GM19452 (cell line): ENCODE measurements at regions not wholly inside any gene's neighbourhood (a gene's known extent, or its start where the extent isn't known, plus 50 kb on each side); places are given as distances from the start of the nearest gene placed in this dataset.

Experiments
- ATAC-seq: cut with Tn5 transposase; IDR thresholded peaks from one replicate; pipeline ENCODE4 v1.9.1; 2021; ENCODE audit not compliant: unreplicated experiment

DNA sequence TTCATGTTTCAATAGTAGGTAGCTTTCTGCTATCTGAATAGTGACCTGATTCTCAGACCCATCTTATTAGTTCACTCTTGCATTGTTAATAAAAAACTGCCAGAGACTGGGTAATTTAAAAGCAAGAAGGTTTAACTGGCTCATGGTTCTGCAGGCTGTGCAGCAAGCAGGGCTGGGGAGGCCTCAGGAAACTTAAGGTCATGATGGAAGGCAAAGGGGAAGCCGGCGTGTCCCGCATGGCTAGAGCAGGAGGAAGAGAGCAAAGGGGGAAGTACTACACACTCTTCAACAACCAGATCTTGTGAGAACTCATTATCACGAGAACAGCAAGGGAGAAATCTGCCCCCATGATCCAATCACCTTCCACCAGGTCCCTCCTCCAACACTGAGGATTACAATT lies 185.2 kb upstream of the PITRM1 start:
- ATAC-seq: no peak

DNA sequence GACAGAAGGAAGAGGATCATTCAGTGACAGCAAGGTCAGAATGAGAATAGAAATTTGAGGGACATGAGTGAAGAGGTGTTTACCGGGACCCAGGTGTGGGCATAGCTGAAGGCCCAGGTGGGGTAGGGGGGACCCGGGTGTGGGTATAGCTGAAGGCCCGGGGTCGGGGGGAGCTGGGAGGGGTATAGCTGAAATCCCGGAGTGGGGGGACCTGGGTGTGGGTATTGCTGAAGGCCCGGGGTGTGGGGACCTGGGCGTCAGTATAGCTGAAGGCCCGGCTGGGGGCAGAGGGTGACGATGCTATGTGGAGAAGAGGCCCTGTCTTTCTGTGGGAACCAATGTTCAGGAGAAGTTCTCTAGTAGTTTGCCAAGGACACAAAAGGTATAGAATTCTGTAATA lies 183.0 kb upstream of the PITRM1 start:
- ATAC-seq: no peak

DNA sequence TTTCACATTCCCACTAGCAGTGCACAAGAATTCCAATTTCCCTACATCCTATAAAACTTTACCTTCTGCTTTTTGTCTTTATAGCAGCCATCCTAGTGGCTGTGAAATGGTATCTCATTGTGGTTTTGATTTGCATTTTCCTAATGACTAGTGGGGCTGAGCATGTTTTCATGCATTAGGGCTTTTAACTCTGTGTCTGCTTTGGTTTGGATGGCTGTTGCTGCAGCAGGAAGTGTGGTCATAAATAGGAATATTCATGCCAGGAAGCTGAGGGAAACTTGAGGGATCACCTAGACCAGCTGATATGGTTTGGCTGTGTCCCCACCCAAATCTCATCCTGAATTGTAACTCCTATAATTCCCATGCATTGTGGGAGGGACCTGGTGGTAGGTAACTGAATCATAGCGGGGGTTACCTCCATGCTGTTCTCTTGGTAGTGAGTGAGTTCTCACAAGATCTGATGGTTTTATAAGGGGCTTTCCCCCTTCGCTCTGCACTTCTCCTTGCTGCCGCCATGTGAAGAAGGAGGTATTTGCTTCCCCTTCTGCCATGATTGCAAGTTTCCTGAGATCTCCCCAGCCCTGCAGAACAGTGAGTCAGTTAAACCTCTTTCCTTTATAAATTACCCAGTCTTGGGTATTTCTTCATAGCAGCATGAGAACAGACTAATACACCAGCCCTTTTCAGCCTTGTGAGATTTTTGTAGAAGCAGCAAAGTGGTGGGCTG lies 181.8 kb upstream of the PITRM1 start:
- no peak for ATAC-seq

- ATAC-seq: no peak
These were observed 180.7 kb upstream of the PITRM1 start for GRCh38 chr10:3353235-3353634.

GRCh38 chr10:3350617-3351258 lies 178.2 kb upstream of the PITRM1 start:
- no peak for ATAC-seq

DNA sequence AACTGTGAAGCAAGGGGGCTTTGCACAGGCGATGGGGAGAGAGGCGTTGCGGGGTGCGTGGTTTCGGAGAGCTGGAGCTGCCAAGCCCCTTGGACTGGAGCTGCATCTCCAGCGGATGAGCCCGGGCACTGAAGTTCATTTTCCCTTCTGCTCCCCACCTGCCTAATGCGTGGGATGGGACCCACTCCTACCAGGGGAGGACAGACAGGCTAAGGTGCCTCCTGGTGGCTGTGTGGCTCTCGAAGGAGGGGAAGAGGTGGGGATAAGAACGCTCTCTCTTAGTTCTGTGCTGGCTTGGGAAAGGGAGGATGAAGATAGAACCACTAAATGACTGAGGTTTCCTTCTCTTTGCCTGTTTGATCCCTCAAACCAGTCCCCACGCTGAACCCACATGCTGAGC lies 177.6 kb upstream of the PITRM1 start:
- no peak for ATAC-seq

DNA sequence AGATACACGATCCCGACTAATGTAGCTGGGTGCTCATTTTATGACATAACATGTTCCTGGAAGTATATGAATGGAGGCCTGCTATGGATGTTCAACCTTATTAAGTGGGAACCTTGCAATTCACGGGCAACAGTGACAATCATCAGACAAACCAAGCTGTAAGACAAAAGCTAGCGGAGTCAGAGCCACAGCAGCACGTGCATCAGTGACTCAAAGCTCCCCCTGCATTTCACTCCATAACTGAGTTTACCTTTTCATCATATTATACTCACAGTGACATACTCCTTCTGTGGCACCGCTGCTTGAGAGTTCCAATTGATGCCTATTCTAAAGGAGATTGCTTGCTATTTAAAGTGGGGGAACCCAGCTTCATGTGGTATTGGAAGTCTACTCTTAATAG lies 176.0 kb upstream of the PITRM1 start:
- no peak for ATAC-seq

DNA sequence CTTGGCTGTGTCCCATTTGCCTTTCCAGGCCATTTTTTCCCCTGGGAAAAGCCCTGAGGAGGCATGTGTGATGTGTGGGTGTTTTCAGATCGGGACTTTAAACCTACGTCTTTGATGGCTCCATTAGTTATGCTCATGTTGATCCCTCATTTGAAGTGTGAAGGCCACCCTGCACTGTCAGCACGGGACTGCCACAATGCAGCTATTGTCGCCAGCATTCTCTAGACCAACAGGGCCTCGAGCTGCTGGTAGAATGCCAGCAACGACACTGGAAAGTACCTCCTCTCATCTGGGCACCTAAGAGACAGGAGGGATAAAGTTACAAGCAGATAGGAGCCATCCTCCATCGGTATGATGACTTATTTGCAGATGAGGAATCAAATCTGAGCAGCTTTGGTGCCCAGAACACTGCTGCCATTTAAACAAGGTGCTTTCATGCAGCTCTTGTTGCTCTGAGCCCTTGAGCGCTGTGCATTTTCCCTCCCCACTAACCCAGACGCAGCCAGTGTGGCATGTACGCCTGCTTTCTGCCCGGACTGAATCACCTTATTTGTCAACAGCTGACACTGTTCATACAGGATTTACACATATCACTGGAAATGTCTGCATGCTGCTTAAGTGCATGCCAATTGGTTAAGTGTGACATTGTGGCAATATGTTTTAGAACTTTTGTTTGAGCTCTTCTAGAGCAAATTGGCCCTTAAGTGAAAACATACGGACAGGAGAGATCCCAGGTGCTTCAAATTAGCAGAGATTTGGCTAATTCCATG lies 175.0 kb upstream of the PITRM1 start:
- ATAC-seq: no peak

DNA sequence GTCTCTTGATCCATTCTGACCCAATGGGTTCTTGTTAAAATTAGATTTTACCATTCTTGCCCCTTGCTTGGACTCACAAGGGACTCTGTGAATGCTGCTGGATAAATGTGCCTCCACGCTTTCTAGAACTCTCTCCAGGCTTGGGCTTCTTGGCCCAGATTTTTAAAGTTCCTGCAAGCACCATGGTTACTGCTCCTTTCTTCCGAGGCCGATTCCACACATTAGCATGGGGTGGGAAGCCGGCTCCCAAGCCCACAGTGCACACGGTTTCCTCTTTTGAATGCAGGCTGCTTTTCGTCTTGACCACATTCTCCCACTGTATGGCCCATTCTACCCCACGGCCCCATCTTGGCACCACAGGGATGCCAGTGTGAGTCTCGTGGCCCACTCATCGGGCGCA lies 174.3 kb upstream of the PITRM1 start:
- ATAC-seq: no peak

DNA sequence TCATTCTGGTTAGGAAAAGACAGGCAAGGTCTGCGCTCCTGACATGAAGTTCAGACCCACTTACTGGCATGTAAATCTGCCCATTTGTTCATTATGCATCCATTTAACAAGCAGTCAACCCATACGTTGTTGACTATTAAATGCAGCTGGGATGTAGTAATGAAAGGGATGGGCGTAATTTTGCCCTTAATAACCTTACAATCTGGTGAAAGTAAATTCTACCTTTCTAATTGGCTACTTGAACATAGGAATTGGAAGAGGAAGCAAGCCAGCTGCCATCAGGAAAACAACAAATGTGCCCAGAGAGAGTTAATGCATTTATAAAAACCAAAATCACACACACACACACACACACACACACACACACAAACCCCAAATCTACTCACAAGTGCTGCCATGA lies 170.2 kb upstream of the PITRM1 start:
- ATAC-seq: no peak

DNA sequence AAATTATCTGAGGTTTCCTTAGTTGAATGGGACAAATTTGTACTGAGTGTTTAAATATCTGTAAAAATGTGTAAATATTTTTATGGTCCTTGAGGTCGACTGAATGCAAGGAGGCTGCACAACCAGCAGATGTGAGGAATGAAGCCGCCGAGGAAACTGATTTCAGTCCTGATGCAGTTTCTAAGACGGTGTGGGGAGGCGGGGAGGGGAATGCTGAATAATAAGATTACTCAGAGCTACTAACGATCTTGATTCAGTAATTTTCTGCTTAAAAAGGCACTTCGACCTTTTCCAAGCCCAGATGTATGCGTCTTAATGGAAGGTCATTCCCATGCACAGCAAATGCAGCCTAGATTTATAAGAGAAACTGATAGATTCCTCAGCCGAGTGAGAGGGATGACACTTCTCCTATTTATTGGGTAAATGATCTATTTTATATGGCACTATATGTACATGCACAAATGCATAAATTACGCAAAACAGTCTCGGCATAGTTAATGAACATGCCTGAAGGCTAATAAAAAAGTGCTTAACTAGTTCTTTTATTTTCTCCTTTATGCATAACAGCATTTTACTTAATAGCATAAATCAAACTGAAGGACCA lies 167.6 kb upstream of the PITRM1 start:
- ATAC-seq: no peak

DNA sequence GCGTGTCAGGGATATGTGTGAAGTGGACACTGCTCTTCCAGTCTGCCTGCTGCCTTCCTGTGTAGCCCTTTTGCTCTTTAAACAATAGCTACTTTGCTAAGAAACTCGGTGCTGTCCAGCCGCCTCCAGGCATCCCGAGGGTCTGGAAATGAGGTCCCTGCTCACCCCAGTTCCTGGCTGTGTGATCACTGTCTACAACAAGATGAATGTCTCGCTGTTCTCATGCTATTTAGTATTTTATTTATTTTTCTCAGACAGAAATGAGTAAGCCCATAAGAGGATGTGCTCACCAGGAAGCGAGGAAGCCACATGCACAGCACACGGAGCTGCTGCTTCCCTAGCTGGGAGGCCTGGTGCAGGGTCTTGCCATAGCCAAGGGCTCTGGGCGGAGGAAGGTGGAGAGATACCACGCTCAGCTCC lies 167.0 kb upstream of the PITRM1 start:
- ATAC-seq: no peak

- no peak for ATAC-seq
These were observed 166.5 kb upstream of the PITRM1 start for GRCh38 chr10:3339121-3339520.

DNA sequence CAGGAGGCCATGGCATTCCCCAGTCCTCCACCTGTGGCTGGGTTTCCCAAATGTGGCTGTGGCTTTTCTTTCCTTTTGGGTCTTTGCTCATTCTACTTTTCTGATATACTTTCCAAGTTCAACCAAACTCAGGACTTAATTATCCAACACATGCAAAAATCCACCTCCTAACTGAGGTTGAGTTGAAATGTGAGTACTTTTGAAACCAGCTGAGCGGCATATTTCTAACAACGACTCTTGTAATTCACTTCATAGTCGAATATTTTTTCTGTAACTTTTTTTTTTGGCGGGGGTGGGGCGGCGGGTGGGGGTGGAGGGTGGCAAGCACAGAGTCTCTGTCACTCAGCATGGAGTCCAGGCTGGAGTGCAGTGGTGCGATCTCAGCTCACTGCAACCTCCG lies 165.2 kb upstream of the PITRM1 start:
- ATAC-seq: no peak

GRCh38 chr10:3336673-3337293 lies 164.2 kb upstream of the PITRM1 start:
- no peak for ATAC-seq

DNA sequence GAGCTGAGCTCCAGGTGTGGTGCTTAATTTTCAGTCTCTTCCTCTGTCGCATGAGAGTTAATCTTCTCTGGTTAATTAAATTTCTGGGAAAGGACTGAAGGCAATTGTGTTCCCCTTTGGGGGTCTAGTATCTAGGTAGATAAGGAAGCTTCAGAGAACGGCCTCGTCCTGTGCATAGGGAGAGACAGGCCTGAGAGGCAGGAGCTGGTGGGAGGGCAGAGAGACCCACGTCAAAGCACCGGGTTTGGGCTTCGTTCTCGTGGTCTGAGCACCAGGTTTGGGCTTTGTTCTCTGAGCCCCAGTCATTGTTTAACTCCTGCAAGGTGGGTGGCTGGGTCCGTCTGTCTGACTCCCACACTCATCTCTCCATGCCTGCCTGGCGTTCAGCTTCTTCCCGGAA lies 160.8 kb upstream of the PITRM1 start:
- no peak for ATAC-seq

GRCh38 chr10:3331690-3332230 lies 159.2 kb upstream of the PITRM1 start:
- ATAC-seq: no peak

DNA sequence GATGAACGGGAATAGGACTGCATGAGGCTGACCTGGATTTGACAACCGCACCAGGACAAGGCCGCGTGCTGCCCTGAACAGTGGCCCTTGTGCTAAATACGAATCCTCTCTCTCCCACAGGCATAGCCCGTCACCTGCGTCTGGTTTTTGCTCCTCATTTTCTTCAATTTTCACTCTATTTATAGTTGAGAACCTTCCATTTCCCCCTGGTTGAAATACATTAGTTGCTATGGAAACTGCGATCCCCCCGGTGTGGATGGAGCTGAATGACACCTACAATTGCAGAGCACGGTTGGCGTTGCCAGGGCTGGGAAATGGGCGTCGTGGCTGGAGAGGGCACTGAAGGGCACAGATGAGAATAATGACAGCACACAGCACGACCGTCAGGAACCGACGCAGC lies 158.6 kb upstream of the PITRM1 start:
- no peak for ATAC-seq

- ATAC-seq: no peak
These were observed 158.1 kb upstream of the PITRM1 start for GRCh38 chr10:3330663-3331062.

GRCh38 chr10:3325954-3326750 lies 153.6 kb upstream of the PITRM1 start:
- no peak for ATAC-seq
